A673 (cell line): ENCODE measurements at regions not wholly inside any gene's neighbourhood (a gene's known extent, or its start where the extent isn't known, plus 50 kb on each side); places are given as distances from the start of the nearest gene placed in this dataset.

Experiments
- BruUV-seq: library from RNA; stranded (reverse); fragments of 400-500 nt; replicated peaks from 2 replicates; lab custom pipeline; 2021; lab: Mats Ljungman, UMichigan
- CTCF ChIA-PET: fragments of 300-600 bp; sonication (Branson Sonifier 250); formaldehyde crosslinking; loops from one replicate; lab custom pipeline; 2022; ENCODE audit warnings: antibody characterized with exemption; lab: Charles Lee
- POLR2A ChIA-PET: fragments of 300-600 bp; sonication (Branson Sonifier 250); formaldehyde crosslinking; loops from one replicate; lab custom pipeline; 2022; ENCODE audit warnings: antibody characterized with exemption; ENCODE audit not compliant: low non-redundant PET; lab: Charles Lee
- DNase-seq: peaks from one replicate; pipeline ENCODE4 v3.0.0-alpha.2; 2015; ENCODE audit warnings: low spot score
- H3K27ac ChIP-seq: fragments of 200-600 bp; sonication (generic); 2 replicates; pipeline ENCODE4 v1.5.1; 2016; ENCODE audit warnings: mixed run types, low read depth, mild to moderate bottlenecking, mixed read lengths, antibody characterized with exemption, low read length; ENCODE audit not compliant: poor library complexity, severe bottlenecking
- H3K27me3 ChIP-seq: fragments of 200-600 bp; sonication (generic); replicated peaks from 2 replicates; pipeline ENCODE4 v1.6.1; 2017; ENCODE audit warnings: mixed run types, low read depth, mild to moderate bottlenecking, mixed read lengths, antibody characterized with exemption, low read length; ENCODE audit not compliant: insufficient read depth, poor library complexity
- H3K36me3 ChIP-seq: fragments of 200-600 bp; sonication (generic); 2 replicates; pipeline ENCODE4 v1.6.1; 2016; ENCODE audit warnings: mixed run types, mild to moderate bottlenecking, mixed read lengths, antibody characterized with exemption, low read length; ENCODE audit not compliant: insufficient read depth, poor library complexity, severe bottlenecking
- H3K4me1 ChIP-seq: fragments of 200-600 bp; sonication (generic); 2 replicates; pipeline ENCODE4 v1.6.1; 2017; ENCODE audit warnings: mixed run types, mild to moderate bottlenecking, mixed read lengths, antibody characterized with exemption, low read length; ENCODE audit not compliant: insufficient read depth, poor library complexity, severe bottlenecking
- H3K4me3 ChIP-seq: fragments of 200-600 bp; sonication (generic); 2 replicates; pipeline ENCODE4 v1.5.1; 2016; ENCODE audit warnings: low read depth, mixed run types, mild to moderate bottlenecking, mixed read lengths, low read length; ENCODE audit not compliant: poor library complexity, severe bottlenecking
- H3K9me3 ChIP-seq: fragments of 200-600 bp; sonication (generic); 2 replicates; pipeline ENCODE4 v1.6.1; 2016; ENCODE audit warnings: mixed run types, low read depth, mild to moderate bottlenecking, mixed read lengths, antibody characterized with exemption, low read length; ENCODE audit not compliant: poor library complexity, severe bottlenecking
- CTCF ChIP-seq: fragments of 300-800, 200-600 bp; sonication (generic); conservative IDR thresholded peaks from 2 replicates; pipeline ENCODE4 v1.5.1; 2017; ENCODE audit warnings: low read depth, mild to moderate bottlenecking, antibody characterized with exemption, low read length, moderate library complexity, mixed read lengths
- EZH2 ChIP-seq: fragments of 200-600 bp; sonication (generic); IDR thresholded peaks from 2 replicates; pipeline ENCODE4 v1.6.1; 2017; ENCODE audit warnings: borderline replicate concordance, low read depth, mild to moderate bottlenecking, mixed read lengths, antibody characterized with exemption, low read length; ENCODE audit not compliant: poor library complexity, severe bottlenecking
- intact Hi-C: fragments of 100-400 bp; cut with micrococcal nuclease; formaldehyde crosslinking; loops from one replicate; pipeline ENCODE4 v1.10.0; 2022; ENCODE audit not compliant: unreplicated experiment

GRCh38 chr12:127656266-127656665 lies 610.7 kb upstream of the TMEM132C start:
- Histone ChIP-seq H3K9me3 (no peaks in the 10 kb centered on the region), H3K4me3 (no peak overlapping the region), H3K27me3 (no peaks in the 10 kb centered on the region), H3K27ac (no peak overlapping the region), H3K4me1 (no peaks in the 10 kb centered on the region), H3K36me3 (no peaks in the 10 kb centered on the region)
- TF ChIP-seq EZH2, result no peak
- TF ChIP-seq CTCF, result no peak
- DNase-seq, result no peak
- ChIA-PET CTCF (no interaction called here), POLR2A (no interaction called here)
- BruUV-seq, result no TSS peak
- intact Hi-C loops, result loop anchor here (10.0 kb wide), 1 partner anchor 999 kb away; no protein-coding TSS in a partner anchor

- TF ChIP-seq CTCF (no peak), EZH2 (no peak)
- no peak for DNase-seq
- intact Hi-C loops, result loop anchor here (10.0 kb wide), 1 partner anchor 998 kb away; no protein-coding TSS in a partner anchor
- H3K36me3 ChIP-seq, result no peaks in the 10 kb centered on the region
- CTCF ChIA-PET, result no interaction called here
- no peaks in the 10 kb centered on the region for H3K4me1 ChIP-seq
- H3K4me3 ChIP-seq, result no peak overlapping the region
- no peaks in the 10 kb centered on the region for H3K9me3 ChIP-seq
- H3K27me3 ChIP-seq, result no peaks in the 10 kb centered on the region
- BruUV-seq, result no TSS peak
- POLR2A ChIA-PET, result no interaction called here
- no peak overlapping the region for H3K27ac ChIP-seq
Measured at GRCh38 chr12:127657036-127657435, 609.9 kb upstream of the TMEM132C start.

- H3K4me1 ChIP-seq, result no peaks in the 10 kb centered on the region
- H3K27ac ChIP-seq, result no peak overlapping the region
- H3K27me3 ChIP-seq, result no peaks in the 10 kb centered on the region
- H3K36me3 ChIP-seq, result no peaks in the 10 kb centered on the region
- no peak for DNase-seq
- no peak overlapping the region for H3K4me3 ChIP-seq
- BruUV-seq, result no TSS peak
- POLR2A ChIA-PET, result no interaction called here
- H3K9me3 ChIP-seq, result no peaks in the 10 kb centered on the region
- CTCF ChIA-PET, result no interaction called here
- TF ChIP-seq EZH2 (no peak), CTCF (no peak)
- intact Hi-C loops, result no loop called here
Measured at GRCh38 chr12:127660961-127661360, 606.0 kb upstream of the TMEM132C start.
